H1 (cell line): ENCODE measurements at regions not wholly inside any gene's neighbourhood (a gene's known extent, or its start where the extent isn't known, plus 50 kb on each side); places are given as distances from the start of the nearest gene placed in this dataset.

Source experiments
- CTCF ChIA-PET: fragments of 300-600 bp; sonication (Branson Sonifier 250); formaldehyde crosslinking; loops from one replicate; lab custom pipeline; 2021; ENCODE audit not compliant: partially characterized antibody; lab: Charles Lee
- POLR2A ChIA-PET: fragments of 300-600 bp; sonication (Branson Sonifier 250); formaldehyde crosslinking; loops from one replicate; lab custom pipeline; 2021; ENCODE audit warnings: inconsistent platforms; ENCODE audit not compliant: partially characterized antibody; lab: Charles Lee
- DNase-seq, 2 experiments: peaks; one replicate each; pipeline versions ENCODE4 v3.0.0 to v3.0.0-alpha.2; 2010 to 2022; ENCODE audit warnings: low spot score in 2 of 2, low read depth in 1 of 2, mixed read lengths in 1 of 2
- FAIRE-seq: peaks from 2 replicates; lab custom pipeline; 2011; peaks lifted over from hg19 to GRCh38; lab: Jason Lieb, UNC
- H2AFZ ChIP-seq: 2 replicates; pipeline ENCODE4 v1.8.1; 2012; ENCODE audit warnings: low read length, inconsistent platforms
- H2AK5ac ChIP-seq: 2 replicates; pipeline ENCODE4 v1.6.1; 2013; ENCODE audit warnings: low read depth, low read length
- H2BK120ac ChIP-seq: replicated peaks from 2 replicates; pipeline ENCODE3; 2013; ENCODE audit warnings: low read depth, low read length, inconsistent platforms
- H2BK12ac ChIP-seq: 2 replicates; pipeline ENCODE4 v1.6.1; 2013; ENCODE audit warnings: low read depth, low read length
- H2BK15ac ChIP-seq: 2 replicates; pipeline ENCODE4 v1.6.1; 2013; ENCODE audit warnings: low read length
- H2BK20ac ChIP-seq: 2 replicates; pipeline ENCODE4 v1.6.1; 2013; ENCODE audit warnings: low read length
- H2BK5ac ChIP-seq: 2 replicates; pipeline ENCODE4 v1.6.1; 2013; ENCODE audit warnings: low read depth, low read length
- H3K14ac ChIP-seq: 2 replicates; pipeline ENCODE4 v1.6.1; 2013; ENCODE audit warnings: inconsistent platforms; ENCODE audit not compliant: insufficient read length
- H3K18ac ChIP-seq: 2 replicates; pipeline ENCODE4 v1.6.1; 2013; ENCODE audit warnings: low read length; ENCODE audit errors: extremely low read depth
- H3K23ac ChIP-seq: 2 replicates; pipeline ENCODE4 v1.6.1; 2013; ENCODE audit warnings: inconsistent platforms; ENCODE audit not compliant: insufficient read length
- H3K23me2 ChIP-seq: 2 replicates; pipeline ENCODE4 v1.6.1; 2013; ENCODE audit warnings: low read depth, low read length
- H3K27ac ChIP-seq: 2 replicates; pipeline ENCODE4 v1.6.1; 2011; ENCODE audit warnings: low read depth, low read length, inconsistent platforms
- H3K27me3 ChIP-seq, 4 experiments: replicated peaks in 1 of 4; 1 replicate in 1 of 4; 2 replicates in 3 of 4; pipeline versions ENCODE4 v1.6.1 to v1.8.1; 2011 to 2013; ENCODE audit warnings: low read length in 3 of 4, mild to moderate bottlenecking in 3 of 4, inconsistent platforms in 2 of 4, mixed read lengths in 2 of 4, moderate library complexity in 1 of 4; ENCODE audit not compliant: control insufficient read depth in 3 of 4, insufficient read depth in 3 of 4; ENCODE audit errors: extremely low read depth in 1 of 4
- H3K36me3 ChIP-seq, 4 experiments: 2 replicates each; pipeline versions ENCODE4 v1.6.1 to v1.8.1; 2011 to 2013; ENCODE audit warnings: mild to moderate bottlenecking in 4 of 4, low read length in 3 of 4, moderate library complexity in 2 of 4, control low read depth in 1 of 4, inconsistent platforms in 1 of 4; ENCODE audit not compliant: insufficient read depth in 4 of 4, control insufficient read depth in 2 of 4
- H3K4ac ChIP-seq: replicated peaks from 2 replicates; pipeline ENCODE3; 2013; ENCODE audit warnings: low read length, low read depth, mixed read lengths, inconsistent platforms; ENCODE audit not compliant: insufficient read length
- H3K4me1 ChIP-seq, 4 experiments: replicated peaks in 1 of 4; 1 replicate in 1 of 4; 2 replicates in 3 of 4; pipeline versions ENCODE4 v1.6.1 to v1.8.1; 2011 to 2013; ENCODE audit warnings: low read length in 3 of 4, inconsistent platforms in 2 of 4, mixed read lengths in 1 of 4; ENCODE audit not compliant: insufficient read depth in 4 of 4, control insufficient read depth in 3 of 4
- H3K4me2 ChIP-seq, 2 experiments: 2 replicates each; pipeline versions ENCODE4 v1.6.1 to v1.8.1; 2011 to 2013; ENCODE audit warnings: low read depth in 2 of 2, low read length in 2 of 2, control low read depth in 1 of 2, inconsistent platforms in 1 of 2, mild to moderate bottlenecking in 1 of 2; ENCODE audit not compliant: insufficient read depth in 1 of 2
- H3K4me3 ChIP-seq, 4 experiments: fragments of 200-600, 300-600 bp in 1 of 4; sonication (generic), shearing (Covaris generic), sonication (Bioruptor Twin) in 1 of 4; 2 replicates each; pipeline versions ENCODE4 v1.5.1 to v1.8.1; 2011 to 2016; ENCODE audit warnings: low read length in 4 of 4, low read depth in 3 of 4, control low read depth in 2 of 4, inconsistent platforms in 2 of 4, mild to moderate bottlenecking in 2 of 4, mixed read lengths in 1 of 4, moderate library complexity in 1 of 4; ENCODE audit not compliant: insufficient read depth in 2 of 4; ENCODE audit errors: extremely low read depth in 1 of 4
- H3K56ac ChIP-seq: replicated peaks from 2 replicates; pipeline ENCODE3; 2013; ENCODE audit warnings: low read depth, mild to moderate bottlenecking, mixed read lengths, low read length, inconsistent platforms; ENCODE audit not compliant: insufficient read length
- H3K79me1 ChIP-seq: 2 replicates; pipeline ENCODE4 v1.6.1; 2013; ENCODE audit warnings: low read depth, low read length, control low read depth
- H3K79me2 ChIP-seq, 2 experiments: 2 replicates each; pipeline versions ENCODE4 v1.6.1 to v1.8.1; 2012 to 2013; ENCODE audit warnings: low read length in 2 of 2, mild to moderate bottlenecking in 2 of 2, inconsistent platforms in 1 of 2; ENCODE audit not compliant: insufficient read depth in 2 of 2, control insufficient read depth in 1 of 2
- H3K9ac ChIP-seq, 4 experiments: replicated peaks in 1 of 4; 1 replicate in 1 of 4; 2 replicates in 3 of 4; pipeline versions ENCODE4 v1.6.1 to v1.8.1; 2011 to 2013; ENCODE audit warnings: low read depth in 3 of 4, low read length in 3 of 4, control low read depth in 2 of 4, mild to moderate bottlenecking in 2 of 4, moderate library complexity in 2 of 4, inconsistent platforms in 1 of 4; ENCODE audit errors: extremely low read depth in 1 of 4
- H3K9me3 ChIP-seq, 2 experiments: 2 replicates each; pipeline versions ENCODE4 v1.6.1 to v1.8.1; 2012 to 2013; ENCODE audit warnings: mild to moderate bottlenecking in 2 of 2, moderate library complexity in 2 of 2, control low read depth in 1 of 2, inconsistent platforms in 1 of 2, low read depth in 1 of 2, low read length in 1 of 2, mixed read lengths in 1 of 2; ENCODE audit not compliant: insufficient read depth in 2 of 2
- H4K20me1 ChIP-seq, 2 experiments: replicated peaks in 1 of 2; 2 replicates each; pipeline versions ENCODE3 to v1.8.1; 2011 to 2013; ENCODE audit warnings: inconsistent platforms in 2 of 2, low read length in 2 of 2, mild to moderate bottlenecking in 1 of 2; ENCODE audit not compliant: insufficient read depth in 2 of 2, control insufficient read depth in 1 of 2
- H4K5ac ChIP-seq: 2 replicates; pipeline ENCODE4 v1.6.1; 2013; ENCODE audit warnings: low read length, low read depth, mixed read lengths, inconsistent platforms; ENCODE audit not compliant: insufficient read length
- H4K8ac ChIP-seq: 2 replicates; pipeline ENCODE4 v1.8.0; 2013; ENCODE audit warnings: mild to moderate bottlenecking, moderate library complexity, low read length, inconsistent platforms; ENCODE audit not compliant: insufficient read depth; ENCODE audit errors: extremely low read depth
- H4K91ac ChIP-seq: replicated peaks from 2 replicates; pipeline ENCODE3; 2013; ENCODE audit warnings: low read length, mixed read lengths, inconsistent platforms; ENCODE audit not compliant: insufficient read length
- CTCF ChIP-seq, 3 experiments: IDR thresholded peaks; 1 replicate in 2 of 3; 2 replicates in 1 of 3; pipeline versions ENCODE4 v1.5.1 to v1.6.1; 2011; ENCODE audit warnings: low read length in 3 of 3, mild to moderate bottlenecking in 3 of 3, inconsistent platforms in 2 of 3, low read depth in 1 of 3, moderate library complexity in 1 of 3; ENCODE audit not compliant: insufficient read depth in 1 of 3; ENCODE audit errors: control extremely low read depth in 1 of 3
- RAD21 ChIP-seq, 2 experiments: IDR thresholded peaks in 1 of 2; conservative IDR thresholded peaks in 1 of 2; 2 replicates each; pipeline ENCODE4 v1.6.1; 2011; ENCODE audit warnings: low read depth in 2 of 2, low read length in 2 of 2, improper control_type of control experiment in 1 of 2, inconsistent platforms in 1 of 2, mild to moderate bottlenecking in 1 of 2, moderate library complexity in 1 of 2
- SP4 ChIP-seq: IDR thresholded peaks from 2 replicates; pipeline ENCODE4 v1.6.1; 2012; ENCODE audit warnings: low read length, inconsistent platforms
- WGBS, 2 experiments: shearing (Covaris generic) in 1 of 2; methylation state at CpG; one replicate each; pipeline versions ENCODE4 v1.1.6 to v1.1.7; 2013 to 2015; ENCODE audit warnings: low lambda C conversion rate in 2 of 2, mixed read lengths in 2 of 2, inconsistent platforms in 1 of 2, low coverage in 1 of 2, missing lambda C conversion rate in 1 of 2; ENCODE audit not compliant: insufficient replicate concordance in 2 of 2, insufficient coverage in 1 of 2, insufficient read length in 1 of 2; ENCODE audit errors: extremely low coverage in 1 of 2, missing lambda C conversion rate in 1 of 2; 5-methylcytosine and 5-hydroxymethylcytosine counted together
- TF ChIP-seq, protein P1 (sequence below): IDR thresholded peaks from 2 replicates; pipeline ENCODE4 v1.6.1; 2012; ENCODE audit warnings: inconsistent platforms

GRCh38 chr1:14366091-14367018, 232.1 kb upstream of the KAZN start:
- peak overlapping the region; percentile 43 for H2AFZ ChIP-seq
- H4K91ac ChIP-seq = no peak overlapping the region
- peak in 1 of 2 experiments; percentile 56 for DNase-seq
- no peaks in the 10 kb centered on the region for H3K79me2 ChIP-seq
- H2BK12ac ChIP-seq = peak overlapping the region; percentile 54; the same call in 1 of the 2 replicates
- H2BK120ac ChIP-seq = peak overlapping the region; percentile 34
- H3K4ac ChIP-seq = no peak overlapping the region
- peaks cover 0 to 4% of the 10 kb centered on the region in 2 experiments; a peak in 2 of 4 replicates for H3K9me3 ChIP-seq
- CTCF ChIA-PET = interaction anchor here (0.6 to 4.1 kb wide), 6 partner anchors 13 to 578 kb away, joined by 3 to 17 read pairs (median 4); no protein-coding TSS in a partner anchor
- H3K23ac ChIP-seq = no peak overlapping the region
- no peak overlapping the region for H4K8ac ChIP-seq
- H3K27me3 ChIP-seq = no peaks in the 10 kb centered on the region
- no peak overlapping the region for H3K56ac ChIP-seq
- POLR2A ChIA-PET = no interaction called here
- WGBS, 2 experiments = 59% methylated on average over 18 of the region's 18 CpGs; no CpG with 5 or more reads in 1 of the 2 experiments
- no peak overlapping the region for H3K14ac ChIP-seq
- no peaks in the 10 kb centered on the region for H3K36me3 ChIP-seq
- no peak overlapping the region for H3K4me3 ChIP-seq
- H2BK20ac ChIP-seq = no peak overlapping the region
- H3K4me1 ChIP-seq = peaks cover 2 to 16% (median 11%) of the 10 kb centered on the region in 4 experiments
- peak; percentile 68 for FAIRE-seq
- no peak overlapping the region for H2AK5ac ChIP-seq
- H2BK5ac ChIP-seq = no peak overlapping the region
- TF ChIP-seq CTCF (IDR thresholded peaks at IDR 0.05; ENCODE audit: control extremely low read depth in 1 of 3, insufficient read depth in 1 of 3, low read depth in 1 of 3, low read length in 3 of 3) = peak in 2 of 3 experiments; percentile 4 to 35; a peak in 1 of 4 replicates
- TF ChIP-seq, protein P1, sequence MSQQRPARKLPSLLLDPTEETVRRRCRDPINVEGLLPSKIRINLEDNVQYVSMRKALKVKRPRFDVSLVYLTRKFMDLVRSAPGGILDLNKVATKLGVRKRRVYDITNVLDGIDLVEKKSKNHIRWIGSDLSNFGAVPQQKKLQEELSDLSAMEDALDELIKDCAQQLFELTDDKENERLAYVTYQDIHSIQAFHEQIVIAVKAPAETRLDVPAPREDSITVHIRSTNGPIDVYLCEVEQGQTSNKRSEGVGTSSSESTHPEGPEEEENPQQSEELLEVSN = peak; percentile 72
- peak in 1 of 2 experiments; percentile 37; a peak in 2 of 4 replicates for TF ChIP-seq RAD21 (IDR thresholded peaks at IDR 0.05 in 1 of 2, conservative IDR thresholded peaks at IDR 0.05 in 1 of 2; ENCODE audit: low read depth in 2 of 2, low read length in 2 of 2)
- no peak for TF ChIP-seq SP4
- TF ChIP-seq, all 59 proteins: peak for 3
- H3K23me2 ChIP-seq = no peaks in the 10 kb centered on the region
- H3K79me1 ChIP-seq = no peaks in the 10 kb centered on the region
- H3K4me2 ChIP-seq = no peak overlapping the region
- H3K9ac ChIP-seq = no peak overlapping the region
- H4K20me1 ChIP-seq = no peaks in the 10 kb centered on the region
- H4K5ac ChIP-seq = no peak overlapping the region
- H3K18ac ChIP-seq = no peak overlapping the region
- H2BK15ac ChIP-seq = no peak overlapping the region
- no peak overlapping the region for H3K27ac ChIP-seq
